ENCODE measurements at regions not wholly inside any gene's neighbourhood (a gene's known extent, or its start where the extent isn't known, plus 50 kb on each side); places are given as distances from the start of the nearest gene placed in this dataset.

DNA sequence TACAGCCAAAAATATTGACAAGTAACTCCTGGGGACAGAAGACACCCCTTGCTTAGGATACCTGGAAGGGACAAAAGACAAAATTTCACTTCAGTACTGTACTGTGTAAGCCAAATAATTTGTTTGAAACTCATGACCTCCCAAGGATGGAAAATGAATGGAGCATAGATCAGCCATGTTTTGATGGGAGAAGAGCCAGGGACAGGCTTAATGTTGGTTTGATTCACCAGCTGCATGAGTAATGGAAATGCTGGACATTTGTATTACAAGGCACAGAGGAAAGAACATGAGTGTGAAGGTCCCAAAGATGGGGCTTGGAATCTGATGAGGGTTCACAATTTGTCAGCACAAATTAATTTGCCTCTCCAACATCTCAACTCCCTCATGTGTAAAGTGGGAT, 122.8 kb downstream of the ENC1 start:
- TF ChIP-seq, protein P1, sequence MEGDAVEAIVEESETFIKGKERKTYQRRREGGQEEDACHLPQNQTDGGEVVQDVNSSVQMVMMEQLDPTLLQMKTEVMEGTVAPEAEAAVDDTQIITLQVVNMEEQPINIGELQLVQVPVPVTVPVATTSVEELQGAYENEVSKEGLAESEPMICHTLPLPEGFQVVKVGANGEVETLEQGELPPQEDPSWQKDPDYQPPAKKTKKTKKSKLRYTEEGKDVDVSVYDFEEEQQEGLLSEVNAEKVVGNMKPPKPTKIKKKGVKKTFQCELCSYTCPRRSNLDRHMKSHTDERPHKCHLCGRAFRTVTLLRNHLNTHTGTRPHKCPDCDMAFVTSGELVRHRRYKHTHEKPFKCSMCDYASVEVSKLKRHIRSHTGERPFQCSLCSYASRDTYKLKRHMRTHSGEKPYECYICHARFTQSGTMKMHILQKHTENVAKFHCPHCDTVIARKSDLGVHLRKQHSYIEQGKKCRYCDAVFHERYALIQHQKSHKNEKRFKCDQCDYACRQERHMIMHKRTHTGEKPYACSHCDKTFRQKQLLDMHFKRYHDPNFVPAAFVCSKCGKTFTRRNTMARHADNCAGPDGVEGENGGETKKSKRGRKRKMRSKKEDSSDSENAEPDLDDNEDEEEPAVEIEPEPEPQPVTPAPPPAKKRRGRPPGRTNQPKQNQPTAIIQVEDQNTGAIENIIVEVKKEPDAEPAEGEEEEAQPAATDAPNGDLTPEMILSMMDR (IDR thresholded peaks at IDR 0.05; ENCODE audit: borderline replicate concordance, extremely low read depth, low read length, poor library complexity, severe bottlenecking) = no peak
- TF ChIP-seq EZH2 (IDR thresholded peaks at IDR 0.05; ENCODE audit: borderline replicate concordance, low read depth, low read length, severe bottlenecking) = no peak
